Stimulated activated CD4-positive, alpha-beta T cell treated with anti-CD3 and anti-CD28 coated beads, Interleukin-4, amount 100 ng/mL, for 48 hours (primary cell): ENCODE measurements at regions not wholly inside any gene's neighbourhood (a gene's known extent, or its start where the extent isn't known, plus 50 kb on each side); places are given as distances from the start of the nearest gene placed in this dataset.

Source experiments
- DNase-seq, 2 donors: peaks; one replicate each; pipeline ENCODE4 v3.0.0-alpha.2; 2020; ENCODE audit warnings: low read depth in 2 of 2

DNA sequence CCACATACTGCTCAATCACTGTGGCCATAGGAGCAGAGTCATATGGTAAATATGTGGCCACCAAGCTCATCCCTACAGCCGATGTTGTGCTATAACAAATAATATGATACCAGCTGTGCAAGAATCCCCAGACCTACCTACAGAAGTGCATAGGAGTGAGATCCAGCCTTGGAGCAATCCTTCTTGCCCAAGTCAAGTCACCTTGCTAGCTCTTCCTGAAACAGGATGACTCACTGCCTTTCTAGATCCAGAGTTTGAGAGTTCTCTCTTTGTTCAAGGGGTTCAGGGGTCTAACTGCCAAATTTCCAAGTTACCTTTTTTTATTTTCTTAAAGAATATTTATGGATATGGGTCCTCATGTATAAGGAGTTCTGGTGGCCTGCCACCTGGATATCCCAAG, 195.7 kb upstream of the MAN1A1 start:
- DNase-seq = no peak

- no peak for DNase-seq
Measured at GRCh38 chr6:119544325-119545175, 195.0 kb upstream of the MAN1A1 start.

DNA sequence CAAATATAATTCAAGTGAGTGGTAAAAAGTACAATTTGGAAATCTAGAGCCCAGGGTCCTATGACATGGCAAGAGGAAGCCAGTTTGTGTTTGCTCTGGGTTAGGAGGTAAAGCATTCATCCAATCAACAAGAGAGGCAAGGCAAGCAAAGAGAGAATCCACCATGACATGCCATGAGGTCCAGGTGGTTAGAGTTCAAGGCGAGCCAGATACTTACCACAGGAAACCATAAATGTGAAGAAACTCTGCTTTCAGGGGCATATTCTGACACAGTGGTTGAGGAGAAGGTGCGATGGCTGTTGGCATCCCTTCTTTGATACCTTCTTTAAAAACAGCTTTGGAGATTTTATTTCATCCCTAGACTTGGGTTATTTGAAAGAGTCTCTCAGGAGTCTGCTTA, 193.8 kb upstream of the MAN1A1 start:
- DNase-seq = no peak

GRCh38 chr6:119542037-119542436, 192.5 kb upstream of the MAN1A1 start:
- no peak for DNase-seq

DNA sequence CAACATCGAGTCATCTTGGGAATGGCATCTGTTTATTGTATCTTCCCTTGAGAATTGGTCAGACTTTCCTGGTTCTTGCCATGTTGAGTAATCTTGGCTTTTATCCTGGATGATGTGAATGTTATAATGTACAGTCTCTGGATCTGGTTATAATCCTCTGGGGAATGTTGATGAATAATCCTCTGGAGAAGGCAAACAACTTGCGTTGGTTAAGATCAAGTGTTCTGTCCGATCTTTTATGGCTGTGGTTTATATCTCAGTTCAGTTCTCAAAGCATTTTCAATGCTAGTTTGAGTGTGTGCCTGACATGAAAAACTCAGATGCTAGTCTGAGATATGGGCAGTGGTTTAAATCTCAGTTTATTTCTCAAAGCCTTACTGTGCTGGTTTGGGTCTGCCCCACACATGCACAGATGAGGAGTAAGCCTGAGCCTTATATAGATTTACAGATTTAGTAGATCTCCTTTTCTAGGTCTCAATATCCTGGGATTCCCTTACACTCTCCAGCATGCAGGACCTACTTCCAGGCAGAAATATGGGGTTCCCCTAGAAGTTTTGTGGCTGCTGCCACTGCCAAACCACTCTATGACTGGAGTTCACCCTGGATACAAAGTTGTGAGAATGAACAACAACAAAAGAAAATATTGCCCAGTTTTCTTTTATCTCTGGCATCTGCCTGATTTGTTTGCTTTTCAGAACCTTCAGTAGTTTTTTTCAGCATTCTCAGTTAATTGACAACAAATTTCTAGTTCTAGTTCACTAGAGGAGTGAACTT, 191.8 kb upstream of the MAN1A1 start:
- DNase-seq = no peak

- no peak for DNase-seq
Measured at GRCh38 chr6:119540417-119540816, 190.9 kb upstream of the MAN1A1 start.

- no peak for DNase-seq
Measured at GRCh38 chr6:119539066-119539746, 189.6 kb upstream of the MAN1A1 start.

- no peak for DNase-seq
Measured at GRCh38 chr6:119536666-119537065, 187.1 kb upstream of the MAN1A1 start.

DNA sequence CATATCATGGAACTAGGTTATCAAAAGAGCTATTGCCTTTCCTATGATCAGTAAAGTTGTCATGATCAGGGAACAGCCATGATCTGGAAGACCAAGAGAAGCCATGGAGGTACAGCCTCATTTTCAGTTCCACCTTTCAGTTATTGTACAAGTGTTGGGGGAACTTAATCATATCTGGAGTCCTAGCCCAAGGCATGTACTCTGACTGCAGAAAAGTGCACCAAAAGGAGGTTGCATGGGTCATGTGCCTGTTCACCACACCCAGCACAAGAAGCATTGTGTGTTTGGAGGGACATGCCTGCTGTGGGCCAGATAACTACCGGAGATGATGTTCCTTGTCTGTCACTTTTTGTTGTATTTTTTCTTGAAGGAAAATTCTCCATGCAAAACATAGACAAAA, 185.8 kb upstream of the MAN1A1 start:
- DNase-seq = no peak

DNA sequence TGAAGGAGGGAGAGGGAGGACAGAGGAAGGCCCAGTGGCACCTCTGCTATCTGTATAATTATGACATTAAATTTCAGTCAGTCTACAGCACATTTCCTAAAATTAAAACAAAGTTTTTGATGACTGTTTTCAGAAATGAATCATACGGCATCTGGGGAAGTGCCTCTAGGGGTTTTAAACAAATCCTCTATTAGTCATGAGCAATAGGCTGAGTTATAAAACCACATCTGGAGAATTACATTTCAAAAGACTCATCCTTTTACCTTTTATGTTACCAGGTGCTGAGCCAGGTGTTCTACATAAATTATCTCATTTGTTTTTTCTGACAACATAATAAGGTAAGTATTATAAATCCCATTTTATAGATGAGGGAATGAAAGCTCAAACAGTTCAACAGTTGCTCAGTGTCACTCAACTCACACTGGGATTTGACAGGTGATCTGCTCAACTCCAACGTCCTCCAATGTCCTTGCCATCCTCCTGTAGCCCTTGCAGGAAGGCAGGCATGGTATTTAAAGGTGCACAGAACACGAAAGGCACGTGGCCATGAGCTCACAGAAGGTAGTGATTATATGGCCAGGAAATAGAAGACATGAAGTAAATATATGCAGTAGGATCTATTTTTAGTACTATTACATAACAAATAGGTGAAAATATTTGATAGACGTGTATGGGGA, 184.2 kb upstream of the MAN1A1 start:
- DNase-seq = no peak

DNA sequence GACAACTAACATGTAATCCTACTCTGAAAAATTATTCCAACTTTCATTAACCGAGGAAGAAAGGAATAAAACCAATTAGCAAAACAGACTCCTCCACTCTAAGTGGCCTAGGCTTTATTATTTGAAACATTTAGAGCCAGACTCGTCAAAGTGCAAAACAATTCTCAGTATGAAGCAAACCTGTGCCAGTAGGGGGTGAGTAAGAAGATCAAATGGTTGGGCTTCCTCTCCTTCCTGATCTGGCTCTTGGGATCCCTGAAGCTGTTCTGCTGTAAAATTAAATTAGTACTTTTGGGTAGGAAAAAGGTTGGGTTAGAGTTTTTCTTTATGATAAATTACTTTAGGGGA, 177.6 kb upstream of the MAN1A1 start:
- no peak for DNase-seq

DNA sequence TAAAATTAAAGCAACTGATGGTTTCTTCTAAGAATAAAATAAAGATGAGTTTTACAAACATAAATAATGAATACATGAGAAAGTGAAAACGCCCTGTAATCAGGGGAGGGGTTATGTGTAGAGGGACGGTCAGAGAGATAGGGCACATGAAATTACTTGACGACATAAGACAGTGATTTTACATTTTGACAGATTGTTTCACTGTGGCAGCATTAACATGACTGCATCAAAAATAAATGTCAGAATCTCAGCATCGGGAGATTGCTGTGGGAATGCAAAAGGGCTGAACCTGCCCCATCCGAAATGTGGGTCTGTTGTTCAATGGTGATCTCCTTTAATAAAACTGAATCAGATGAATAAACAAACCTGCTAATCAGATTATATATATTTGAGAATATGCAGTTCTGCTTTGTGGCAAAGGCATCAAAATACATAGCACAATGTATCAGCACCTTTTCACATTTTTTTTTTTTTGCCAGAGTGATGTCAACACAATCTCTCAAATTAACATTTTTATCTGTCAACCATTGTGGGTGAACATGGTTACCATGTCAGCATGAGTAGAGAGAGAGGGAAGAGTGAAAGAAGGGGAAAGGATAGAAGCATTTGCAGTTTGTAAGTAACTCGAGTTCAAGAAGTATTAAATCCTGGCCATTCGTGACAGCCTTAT, 177.1 kb upstream of the MAN1A1 start:
- DNase-seq = no peak

DNA sequence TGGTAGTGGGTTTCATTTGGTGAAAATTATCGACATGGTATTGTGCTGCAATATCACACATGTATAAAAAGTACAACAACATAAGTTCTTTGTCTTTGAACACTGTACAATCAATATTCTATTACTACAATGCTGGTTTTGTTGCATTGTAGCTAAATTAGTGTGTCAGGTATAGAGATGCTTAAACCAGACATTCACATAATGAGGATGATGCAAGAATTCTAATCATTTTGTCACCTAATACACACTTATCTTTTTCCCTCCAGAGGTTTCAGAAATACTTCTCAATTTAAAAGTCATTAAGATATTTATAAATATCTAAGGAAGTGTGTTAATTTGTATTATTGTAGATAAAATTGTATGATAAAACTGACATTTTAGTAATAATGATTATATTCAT, 174.8 kb upstream of the MAN1A1 start:
- no peak for DNase-seq

DNA sequence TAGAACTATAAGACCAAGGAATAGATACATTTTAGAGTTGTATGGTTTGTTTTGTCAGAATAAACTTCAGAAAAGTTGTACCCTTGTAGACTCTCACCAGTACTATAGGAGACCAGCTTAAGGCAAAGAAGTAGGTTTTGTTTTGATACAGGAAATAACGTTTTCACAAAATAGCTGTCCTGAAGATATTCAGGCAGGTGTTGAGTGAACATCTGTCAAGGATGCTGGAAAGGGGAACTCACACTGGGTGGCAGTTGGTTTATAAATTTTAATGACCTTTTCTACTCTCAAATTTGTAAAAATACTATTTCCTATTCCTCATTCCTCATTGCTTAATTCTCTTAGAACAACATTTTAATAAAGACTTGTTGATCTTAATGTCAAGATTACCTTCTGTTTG, 174.0 kb upstream of the MAN1A1 start:
- DNase-seq = no peak

- no peak for DNase-seq
Measured at GRCh38 chr6:119521251-119521650, 171.7 kb upstream of the MAN1A1 start.

DNA sequence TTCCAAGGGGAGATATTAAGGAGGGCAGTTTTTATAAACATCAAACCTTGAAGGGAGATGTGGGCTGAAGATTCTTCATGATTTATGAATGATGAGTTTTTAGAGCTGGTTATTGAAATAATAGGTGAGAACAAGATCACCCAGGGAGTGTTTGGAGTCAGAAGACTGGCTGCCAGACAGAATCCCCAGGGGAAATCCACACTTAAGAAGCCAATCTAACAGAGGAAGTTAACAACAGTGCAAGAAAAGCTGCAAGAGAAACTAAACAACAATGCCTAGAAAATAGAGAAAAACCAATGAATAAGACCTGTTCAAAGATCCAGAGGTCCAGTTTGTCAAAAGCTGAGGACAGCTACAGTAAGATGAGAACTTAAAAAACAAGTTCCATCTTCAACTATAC, 167.9 kb upstream of the MAN1A1 start:
- DNase-seq = no peak

- no peak for DNase-seq
Measured at GRCh38 chr6:119514345-119514744, 164.8 kb upstream of the MAN1A1 start.

DNA sequence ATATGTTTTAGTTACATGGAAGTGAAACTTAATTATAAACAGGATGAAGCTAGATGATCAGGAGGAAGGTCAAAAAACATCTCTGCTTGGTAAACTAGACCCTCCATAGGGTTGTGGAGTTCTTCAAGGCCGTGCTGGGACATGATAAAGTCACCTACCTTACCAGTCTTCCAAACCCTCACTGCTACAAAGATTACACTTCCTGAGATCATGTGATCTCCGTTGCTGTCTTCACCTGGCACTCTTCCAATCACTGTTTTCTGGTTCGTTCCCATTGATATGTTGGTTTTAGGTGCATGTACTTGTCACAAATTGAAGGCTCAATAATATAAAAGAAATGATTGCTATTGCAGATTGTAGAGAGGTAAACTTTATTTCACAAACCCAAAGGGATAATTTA, 161.5 kb upstream of the MAN1A1 start:
- DNase-seq = no peak

GRCh38 chr6:119510246-119510645, 160.7 kb upstream of the MAN1A1 start:
- no peak for DNase-seq

- DNase-seq = no peak
Measured at GRCh38 chr6:119506631-119507174, 157.1 kb upstream of the MAN1A1 start.

DNA sequence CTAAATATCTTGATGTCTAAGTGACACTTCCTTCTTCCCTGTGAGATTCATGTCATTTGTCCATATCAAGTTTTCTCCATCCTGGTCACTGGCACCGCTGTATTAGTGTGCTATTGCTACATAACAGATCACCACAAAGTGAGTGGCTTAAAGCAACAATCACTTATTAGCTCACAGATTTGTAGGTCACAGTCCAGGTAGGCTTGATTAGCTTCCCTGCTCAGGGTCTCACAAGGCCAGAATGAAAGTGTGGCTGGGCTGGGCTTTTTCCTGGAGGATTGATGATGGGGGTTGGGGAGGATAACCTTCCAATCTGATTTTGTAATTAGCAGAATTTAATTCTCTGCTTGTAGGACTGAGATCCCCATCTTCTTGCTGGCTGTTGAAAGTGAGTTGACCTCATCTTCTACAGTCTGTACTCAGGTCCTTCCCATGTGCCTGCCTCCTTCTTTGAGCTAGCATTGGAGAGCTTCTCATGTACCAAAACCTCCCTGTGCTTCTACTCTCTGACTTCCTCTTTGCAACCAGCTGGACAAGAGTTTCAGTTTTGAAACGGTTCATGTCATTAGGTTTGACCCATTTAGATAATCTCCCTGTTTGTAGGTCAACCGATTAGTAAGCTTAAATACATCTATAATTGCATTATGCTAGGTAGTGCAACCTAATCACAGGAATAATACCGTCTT, 152.4 kb upstream of the MAN1A1 start:
- DNase-seq = no peak
